ENCODE measurements at regions not wholly inside any gene's neighbourhood (a gene's known extent, or its start where the extent isn't known, plus 50 kb on each side); places are given as distances from the start of the nearest gene placed in this dataset.

DNA sequence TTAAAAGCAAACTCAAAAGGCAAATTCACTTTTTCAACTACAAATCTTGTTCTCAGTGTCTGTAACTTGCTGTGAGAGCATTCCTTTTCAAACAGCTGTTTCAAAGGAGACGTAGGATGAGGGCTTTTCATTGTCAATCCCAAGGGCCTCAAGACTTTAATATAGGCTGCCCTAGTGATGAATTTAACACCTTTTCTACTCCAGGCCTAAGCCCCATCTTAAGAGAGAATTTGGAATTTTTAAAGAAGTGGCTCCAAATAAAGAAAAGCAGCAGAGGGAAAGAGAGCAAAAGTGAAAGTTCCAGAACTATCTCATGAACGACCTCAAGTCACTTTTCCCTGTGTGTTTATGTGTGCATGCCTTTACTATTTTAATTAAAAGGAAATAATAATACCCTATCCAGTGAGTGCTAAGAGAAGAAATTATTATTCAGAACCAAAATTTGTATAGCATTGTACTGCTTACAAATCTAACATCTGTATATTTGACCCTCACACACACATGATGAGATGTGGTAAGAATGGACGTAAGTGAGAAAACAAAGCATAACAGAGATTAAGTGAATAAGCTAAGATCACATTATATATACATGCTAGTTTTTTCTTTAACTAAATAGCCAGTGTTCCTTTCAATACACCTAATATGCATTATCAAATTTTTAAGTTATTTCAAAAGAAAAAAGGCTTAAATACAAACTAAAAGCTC, 196.4 kb downstream of the VGLL3 start:
- TF ChIP-seq, protein P1, sequence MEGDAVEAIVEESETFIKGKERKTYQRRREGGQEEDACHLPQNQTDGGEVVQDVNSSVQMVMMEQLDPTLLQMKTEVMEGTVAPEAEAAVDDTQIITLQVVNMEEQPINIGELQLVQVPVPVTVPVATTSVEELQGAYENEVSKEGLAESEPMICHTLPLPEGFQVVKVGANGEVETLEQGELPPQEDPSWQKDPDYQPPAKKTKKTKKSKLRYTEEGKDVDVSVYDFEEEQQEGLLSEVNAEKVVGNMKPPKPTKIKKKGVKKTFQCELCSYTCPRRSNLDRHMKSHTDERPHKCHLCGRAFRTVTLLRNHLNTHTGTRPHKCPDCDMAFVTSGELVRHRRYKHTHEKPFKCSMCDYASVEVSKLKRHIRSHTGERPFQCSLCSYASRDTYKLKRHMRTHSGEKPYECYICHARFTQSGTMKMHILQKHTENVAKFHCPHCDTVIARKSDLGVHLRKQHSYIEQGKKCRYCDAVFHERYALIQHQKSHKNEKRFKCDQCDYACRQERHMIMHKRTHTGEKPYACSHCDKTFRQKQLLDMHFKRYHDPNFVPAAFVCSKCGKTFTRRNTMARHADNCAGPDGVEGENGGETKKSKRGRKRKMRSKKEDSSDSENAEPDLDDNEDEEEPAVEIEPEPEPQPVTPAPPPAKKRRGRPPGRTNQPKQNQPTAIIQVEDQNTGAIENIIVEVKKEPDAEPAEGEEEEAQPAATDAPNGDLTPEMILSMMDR (IDR thresholded peaks at IDR 0.05; ENCODE audit: extremely low read depth, missing control alignments) = no peak
- DNase-seq (ENCODE audit: low spot score) = no peak

DNA sequence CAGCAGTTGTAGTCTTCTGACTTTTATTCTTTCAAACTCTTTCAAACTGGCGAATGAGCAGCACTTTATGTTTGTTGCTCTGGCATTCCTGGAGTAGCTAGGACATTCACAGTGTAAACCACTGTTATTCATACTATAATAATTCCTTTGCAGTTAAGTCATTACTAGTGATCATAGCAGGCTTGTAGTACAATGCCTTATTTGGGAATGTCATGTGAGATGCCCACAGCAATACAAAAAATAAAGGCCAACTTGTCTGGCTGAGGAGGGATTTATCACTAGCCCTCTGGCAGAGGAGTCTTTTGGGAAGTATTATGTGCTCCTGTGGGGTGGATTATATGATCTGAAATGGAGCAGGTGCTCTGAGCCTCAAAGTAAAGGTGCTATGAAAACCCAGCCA, 197.2 kb downstream of the VGLL3 start:
- TF ChIP-seq, protein P1 (IDR thresholded peaks at IDR 0.05; ENCODE audit: extremely low read depth, missing control alignments) = no peak
- no peak for DNase-seq (ENCODE audit: low spot score)

DNA sequence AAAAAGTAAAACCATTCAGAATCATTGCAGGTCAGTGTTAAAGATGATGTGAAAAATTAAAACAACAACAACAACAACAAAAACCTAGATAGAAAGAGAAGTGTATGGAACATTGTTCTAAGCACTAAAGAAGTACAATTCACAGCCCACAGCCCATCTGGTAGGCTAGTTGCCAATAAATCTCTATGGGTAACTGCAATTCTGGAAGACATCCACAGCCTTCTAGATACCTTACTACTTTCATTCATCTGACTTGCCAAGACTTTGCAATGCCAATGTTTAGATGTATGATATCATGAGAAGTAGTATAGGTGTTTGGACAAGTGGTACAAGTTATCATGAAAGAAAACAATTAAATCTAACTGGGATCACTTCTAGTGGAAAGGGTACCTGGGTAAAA, 198.6 kb downstream of the VGLL3 start:
- TF ChIP-seq, protein P1 (IDR thresholded peaks at IDR 0.05; ENCODE audit: extremely low read depth, missing control alignments) = no peak
- DNase-seq (ENCODE audit: low spot score) = no peak

GRCh38 chr3:86790884-86791549, 199.9 kb downstream of the VGLL3 start:
- TF ChIP-seq, protein P1 (IDR thresholded peaks at IDR 0.05; ENCODE audit: extremely low read depth, missing control alignments) = no peak
- no peak for DNase-seq (ENCODE audit: low spot score)

DNA sequence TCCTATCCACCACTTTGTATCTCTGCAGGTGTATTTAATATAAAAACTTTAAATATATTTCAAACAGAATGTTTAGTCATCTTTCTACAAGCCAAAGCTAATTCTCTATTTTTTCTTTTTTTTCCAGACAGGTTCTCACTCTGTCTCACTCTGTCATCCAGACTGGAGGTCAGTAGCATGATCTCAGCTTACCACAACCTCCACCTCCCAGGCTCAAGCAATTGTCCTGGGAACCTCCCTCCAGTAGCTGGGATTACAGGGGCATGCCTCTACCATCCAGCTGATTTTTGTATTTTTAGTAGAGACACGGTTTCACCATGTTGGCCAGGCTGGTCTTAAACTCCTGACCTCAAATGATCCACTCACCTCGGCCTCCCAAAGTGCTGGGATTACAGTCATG, 202.6 kb downstream of the VGLL3 start:
- TF ChIP-seq, protein P1 (IDR thresholded peaks at IDR 0.05; ENCODE audit: extremely low read depth, missing control alignments) = no peak
- no peak for DNase-seq (ENCODE audit: low spot score)

GRCh38 chr3:86787091-86787490, 203.9 kb downstream of the VGLL3 start:
- no peak for DNase-seq (ENCODE audit: low spot score)
- TF ChIP-seq, protein P1 (IDR thresholded peaks at IDR 0.05; ENCODE audit: extremely low read depth, missing control alignments) = no peak

DNA sequence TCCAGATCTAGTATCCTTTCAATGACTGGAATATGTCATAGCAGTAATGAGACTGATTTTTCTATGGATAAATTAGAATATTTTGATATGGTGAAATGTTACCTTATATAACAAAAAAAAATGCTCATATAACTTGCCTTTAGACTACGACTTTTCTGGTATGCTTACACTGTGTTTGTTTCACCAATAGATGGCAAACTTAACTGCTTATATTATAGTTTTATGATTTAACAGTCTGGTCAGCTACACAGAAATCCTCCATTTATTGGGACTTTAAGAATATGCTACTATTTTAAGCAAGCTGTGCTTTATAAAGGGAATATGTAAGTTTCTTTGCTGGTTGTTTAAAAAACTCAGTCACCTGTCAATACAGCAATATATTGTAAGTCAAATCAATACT, 205.6 kb downstream of the VGLL3 start:
- DNase-seq (ENCODE audit: low spot score) = no peak
- TF ChIP-seq, protein P1 (IDR thresholded peaks at IDR 0.05; ENCODE audit: extremely low read depth, missing control alignments) = no peak
